ENCODE measurements at regions not wholly inside any gene's neighbourhood (a gene's known extent, or its start where the extent isn't known, plus 50 kb on each side); places are given as distances from the start of the nearest gene placed in this dataset.

GRCh38 chr10:130904676-130905075, 406.8 kb downstream of the TCERG1L start:
- no peak for DNase-seq (ENCODE audit: low spot score)

DNA sequence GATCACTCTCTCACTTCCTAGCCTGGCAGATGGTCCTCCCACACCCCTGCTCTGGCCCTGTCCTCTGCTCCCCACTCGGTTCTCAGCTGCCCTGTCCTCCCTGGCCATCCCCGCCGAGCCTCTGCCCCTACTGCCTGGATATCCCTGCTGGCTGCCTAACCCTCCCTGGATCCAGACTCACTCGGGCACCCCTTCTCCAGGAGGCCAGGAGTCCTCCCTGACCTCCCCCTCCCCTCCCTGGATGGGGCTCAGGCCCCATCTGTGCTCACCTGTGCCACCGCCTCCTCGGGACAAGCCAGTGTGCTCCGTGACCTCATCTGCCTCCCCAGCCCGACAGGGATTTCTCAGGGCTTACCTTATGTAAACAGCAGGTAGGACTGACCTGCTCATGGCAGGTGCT, 406.1 kb downstream of the TCERG1L start:
- DNase-seq (ENCODE audit: low spot score) = no peak

- DNase-seq (ENCODE audit: low spot score) = no peak
Observed at GRCh38 chr10:130905921-130906320, 405.6 kb downstream of the TCERG1L start.

DNA sequence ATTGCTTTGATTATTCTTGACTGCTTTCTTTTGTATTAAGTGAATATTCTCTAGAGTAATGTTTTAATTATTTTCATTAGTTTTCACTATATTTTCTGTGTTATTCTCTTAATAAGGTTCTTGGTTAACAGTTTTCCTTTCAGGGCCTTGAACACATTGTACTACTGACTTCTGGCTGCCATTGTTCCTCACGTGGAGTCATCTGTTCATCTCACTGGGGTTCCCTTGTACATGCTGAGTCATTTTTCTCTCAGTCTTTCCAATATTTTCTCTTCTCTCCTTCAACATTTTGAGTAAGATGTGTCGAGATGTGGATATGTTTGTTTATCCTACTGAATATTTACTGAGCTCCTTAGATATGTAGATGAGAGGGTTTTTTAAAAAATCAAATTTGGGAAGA, 400.7 kb downstream of the TCERG1L start:
- no peak for DNase-seq (ENCODE audit: low spot score)

DNA sequence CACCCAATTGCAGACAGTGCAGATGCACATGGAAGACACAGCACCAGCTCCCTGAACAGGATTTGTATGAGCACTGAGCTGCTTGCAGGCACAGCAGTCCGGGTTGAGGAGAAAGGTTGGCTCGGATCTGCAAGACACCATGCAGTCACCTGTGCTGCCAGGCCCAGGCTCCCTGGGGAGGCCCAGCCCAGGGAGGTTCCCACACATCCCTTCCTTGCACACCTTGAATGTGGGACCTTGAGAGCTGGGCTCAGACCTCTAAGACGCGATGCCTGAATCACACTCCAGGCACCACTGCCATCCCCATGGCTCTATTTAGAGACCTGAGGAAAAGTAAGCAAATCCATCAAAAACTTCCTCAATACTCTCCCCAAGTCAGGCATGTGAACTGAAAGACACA, 397.7 kb downstream of the TCERG1L start:
- no peak for DNase-seq (ENCODE audit: low spot score)

DNA sequence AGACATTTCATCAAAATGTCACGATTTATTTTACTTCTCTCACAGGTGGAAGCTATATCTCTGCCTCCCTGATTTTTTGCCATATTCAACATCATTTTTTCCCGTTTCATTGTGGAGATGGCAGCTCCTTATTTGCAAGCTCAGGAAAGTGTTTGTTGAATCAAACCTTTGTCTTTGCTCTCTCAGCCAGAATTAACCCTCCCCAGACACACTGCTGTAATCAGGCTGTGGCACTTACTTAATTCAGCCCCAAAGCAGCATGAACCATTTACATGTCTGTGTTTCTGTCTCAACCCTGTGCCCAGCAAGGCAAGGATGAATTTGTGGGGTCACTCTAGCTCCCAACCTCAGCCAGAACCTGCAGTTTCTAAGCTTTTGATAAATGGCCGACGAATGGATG, 397.2 kb downstream of the TCERG1L start:
- DNase-seq (ENCODE audit: low spot score) = no peak

DNA sequence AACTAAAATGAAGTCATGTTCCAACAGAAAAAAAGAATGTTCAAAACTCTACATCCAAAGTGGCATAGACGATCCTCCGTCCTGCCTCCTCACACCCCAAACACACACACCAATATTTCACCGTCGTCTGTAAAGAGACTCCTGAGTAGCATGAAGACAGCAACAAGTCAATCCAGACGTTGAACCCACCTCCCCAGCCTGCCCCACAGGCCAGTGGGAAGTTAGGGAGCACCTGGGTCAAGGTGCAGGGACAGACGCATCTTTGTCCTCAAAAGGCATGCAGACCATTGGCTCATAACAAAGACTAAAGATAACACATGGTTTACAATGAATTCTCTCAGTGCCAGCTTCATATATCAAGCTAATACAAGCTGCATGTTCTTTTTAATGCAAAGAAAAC, 396.5 kb downstream of the TCERG1L start:
- no peak for DNase-seq (ENCODE audit: low spot score)

DNA sequence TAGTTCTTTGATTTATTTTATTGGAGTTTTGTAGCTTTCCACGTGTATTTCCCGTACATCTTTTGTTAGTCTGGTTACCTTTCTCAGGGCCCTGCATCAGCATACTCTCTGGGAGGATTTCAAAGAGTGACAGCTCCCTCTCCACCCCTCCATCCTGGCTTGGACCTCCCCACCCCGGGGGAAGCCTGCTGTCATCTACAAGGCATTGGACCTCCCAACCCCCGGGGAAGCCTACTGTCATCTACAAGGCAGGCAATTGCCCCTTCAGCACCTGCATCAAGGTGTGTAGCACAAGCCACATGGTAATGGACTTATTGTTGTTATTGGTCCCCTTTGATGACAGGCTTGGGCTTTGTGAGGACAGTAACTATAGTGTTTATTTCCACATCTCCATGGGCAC, 390.1 kb downstream of the TCERG1L start:
- no peak for DNase-seq (ENCODE audit: low spot score)

- DNase-seq (ENCODE audit: low spot score) = no peak
Observed at GRCh38 chr10:130921911-130922440, 389.5 kb downstream of the TCERG1L start.

DNA sequence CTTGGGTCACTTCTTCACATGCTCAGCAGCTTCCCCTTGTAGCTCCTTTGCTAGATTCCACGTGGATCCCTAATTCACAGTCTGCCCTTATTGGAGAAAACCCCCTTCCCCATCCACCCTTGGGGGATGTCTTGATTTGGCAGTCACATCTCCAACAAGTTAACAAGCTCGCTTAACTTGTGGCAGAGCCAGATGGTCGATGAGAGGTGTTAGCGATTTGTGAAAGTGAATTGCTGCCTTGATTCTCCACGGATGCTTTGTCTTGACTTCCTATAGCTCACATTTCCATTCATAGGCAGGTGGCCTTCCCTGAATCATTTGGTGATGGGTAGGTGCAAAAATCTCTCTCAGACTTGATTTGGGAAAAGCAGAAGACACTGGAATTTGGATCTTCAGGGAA, 387.9 kb downstream of the TCERG1L start:
- no peak for DNase-seq (ENCODE audit: low spot score)

DNA sequence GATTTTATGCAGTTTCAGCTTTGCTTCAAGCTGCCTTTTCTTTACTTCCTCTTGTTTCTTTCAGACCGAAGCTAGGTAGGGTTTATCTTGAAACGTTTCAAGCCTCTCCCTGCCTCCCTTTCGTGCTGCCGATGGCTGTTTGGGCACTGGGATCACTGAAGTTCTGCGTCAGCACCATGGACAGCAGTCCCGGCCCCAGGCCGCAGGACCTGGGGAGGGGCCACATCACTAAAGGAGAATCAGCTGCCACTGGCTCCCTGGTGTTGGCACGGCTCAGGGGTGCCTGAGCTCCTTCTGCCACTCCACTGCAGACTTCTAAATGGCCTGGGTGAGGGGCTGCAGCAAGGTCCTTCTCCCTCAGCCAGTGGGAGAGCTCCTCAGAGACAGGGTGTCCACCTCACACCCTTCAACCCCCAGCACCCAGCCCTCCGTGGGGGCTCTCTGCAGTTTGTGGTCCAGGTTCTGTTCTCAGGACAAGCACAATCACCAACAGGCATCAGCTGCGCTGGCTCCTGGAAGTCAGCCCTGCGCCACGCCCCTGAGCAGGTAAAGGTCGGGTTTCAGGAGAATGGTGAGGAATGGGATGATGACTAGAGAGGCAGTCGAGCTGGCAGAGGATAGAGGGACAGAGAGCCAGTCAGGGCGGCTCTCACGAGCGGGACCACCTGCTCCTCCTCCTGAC, 387.2 kb downstream of the TCERG1L start:
- no peak for DNase-seq (ENCODE audit: low spot score)

GRCh38 chr10:130926442-130926841, 385.1 kb downstream of the TCERG1L start:
- DNase-seq (ENCODE audit: low spot score) = no peak

DNA sequence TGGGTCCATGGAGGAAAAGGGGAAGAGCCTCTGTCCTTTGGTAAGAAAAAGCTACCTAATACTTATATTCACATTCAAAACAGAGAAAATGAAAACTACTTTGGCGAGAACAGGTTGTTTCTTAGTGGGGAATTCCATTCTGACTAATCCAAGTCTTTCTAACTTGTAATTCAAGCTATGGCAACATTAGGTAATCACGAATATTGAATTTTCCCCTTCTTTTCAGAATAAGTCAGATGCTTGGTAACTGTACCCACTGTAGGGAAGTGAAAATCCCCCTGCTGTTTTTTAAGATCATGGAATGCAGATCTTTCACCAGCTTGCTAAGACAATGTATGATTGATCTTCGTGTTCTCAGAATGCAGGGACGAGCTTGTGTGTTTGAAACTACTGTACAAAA, 384.4 kb downstream of the TCERG1L start:
- no peak for DNase-seq (ENCODE audit: low spot score)

DNA sequence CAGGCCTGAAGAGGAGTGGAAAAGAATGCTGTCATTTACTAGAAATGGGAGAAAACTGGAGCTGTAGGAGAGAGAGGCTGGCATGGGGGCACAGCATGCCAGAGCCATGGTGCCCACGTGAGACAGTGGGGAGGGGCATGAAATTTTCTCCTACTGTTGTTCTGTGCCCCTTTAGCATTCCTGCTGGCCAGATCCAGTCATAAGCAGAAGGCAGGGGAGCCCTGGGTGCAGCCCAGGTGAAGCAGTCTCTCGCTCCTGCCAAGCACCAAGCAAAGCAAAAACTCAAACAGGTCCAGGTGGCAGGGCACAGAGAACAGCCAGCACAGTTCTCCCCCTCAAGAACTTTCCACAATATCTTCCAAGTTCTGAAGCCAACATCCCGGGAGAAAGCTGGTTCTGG, 383.2 kb downstream of the TCERG1L start:
- DNase-seq (ENCODE audit: low spot score) = no peak

DNA sequence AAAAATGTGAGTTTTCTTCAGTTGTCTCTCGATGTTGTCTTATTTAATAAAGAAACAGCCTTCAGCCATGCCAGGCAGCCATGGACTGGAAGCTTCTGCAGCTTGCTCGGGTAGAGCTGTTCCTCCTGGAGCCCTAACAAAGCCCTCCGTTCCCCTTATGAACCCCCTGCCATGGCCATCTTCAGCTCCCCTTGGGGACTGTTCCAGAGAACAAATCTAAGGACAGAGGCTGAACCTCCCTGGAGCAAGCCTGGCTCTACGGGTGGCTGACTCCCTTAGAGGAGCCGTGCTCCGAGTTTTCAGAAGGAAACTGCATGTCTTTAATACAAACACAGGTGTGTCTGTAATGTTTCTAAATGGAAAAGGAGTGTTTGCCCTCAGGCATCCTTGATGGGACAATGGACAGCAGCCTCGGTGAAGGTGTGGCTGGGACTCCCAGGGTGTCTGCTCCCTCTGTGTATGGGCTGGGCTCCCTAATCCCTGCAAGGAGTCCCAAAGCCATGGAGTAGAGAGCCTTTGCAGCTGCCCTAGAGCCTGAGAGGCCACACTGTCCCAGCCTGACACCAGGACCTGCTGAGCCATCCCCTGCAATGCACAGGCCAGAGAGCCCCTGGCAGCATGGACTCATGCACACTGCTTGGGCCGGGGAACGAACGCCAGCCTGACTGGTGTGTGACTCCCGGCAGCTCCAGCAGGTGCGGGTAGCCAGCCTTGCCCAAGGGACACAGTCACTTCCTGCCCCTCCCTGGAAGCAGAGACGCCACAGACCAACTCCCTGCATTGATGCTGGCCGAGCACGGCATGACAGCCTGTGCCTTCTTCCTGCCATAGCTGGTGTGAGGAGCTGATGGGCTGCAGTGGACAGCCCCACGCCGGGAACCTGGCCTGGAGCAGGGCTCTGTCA, 381.8 kb downstream of the TCERG1L start:
- DNase-seq (ENCODE audit: low spot score) = no peak

GRCh38 chr10:130930821-130931220, 380.7 kb downstream of the TCERG1L start:
- DNase-seq (ENCODE audit: low spot score) = no peak

DNA sequence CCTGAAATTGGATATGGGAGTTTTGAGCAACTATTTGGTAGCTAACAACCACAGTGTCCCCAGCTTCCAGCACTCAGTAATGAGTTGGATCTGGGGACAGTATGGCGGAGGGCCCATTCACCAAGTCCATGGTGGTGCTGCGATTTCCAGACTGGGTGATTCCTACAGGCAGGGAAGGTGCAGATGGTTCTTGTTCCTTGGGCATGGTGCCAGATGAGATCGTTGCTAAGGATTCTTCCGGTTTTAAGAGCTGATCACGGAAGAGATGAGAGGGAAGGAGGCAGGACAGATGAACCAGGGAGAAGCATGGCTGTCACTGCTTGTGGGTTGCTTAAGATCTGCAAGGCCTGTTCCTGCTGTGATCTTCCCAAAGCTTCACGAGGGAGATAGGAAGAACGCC, 380.3 kb downstream of the TCERG1L start:
- no peak for DNase-seq (ENCODE audit: low spot score)

DNA sequence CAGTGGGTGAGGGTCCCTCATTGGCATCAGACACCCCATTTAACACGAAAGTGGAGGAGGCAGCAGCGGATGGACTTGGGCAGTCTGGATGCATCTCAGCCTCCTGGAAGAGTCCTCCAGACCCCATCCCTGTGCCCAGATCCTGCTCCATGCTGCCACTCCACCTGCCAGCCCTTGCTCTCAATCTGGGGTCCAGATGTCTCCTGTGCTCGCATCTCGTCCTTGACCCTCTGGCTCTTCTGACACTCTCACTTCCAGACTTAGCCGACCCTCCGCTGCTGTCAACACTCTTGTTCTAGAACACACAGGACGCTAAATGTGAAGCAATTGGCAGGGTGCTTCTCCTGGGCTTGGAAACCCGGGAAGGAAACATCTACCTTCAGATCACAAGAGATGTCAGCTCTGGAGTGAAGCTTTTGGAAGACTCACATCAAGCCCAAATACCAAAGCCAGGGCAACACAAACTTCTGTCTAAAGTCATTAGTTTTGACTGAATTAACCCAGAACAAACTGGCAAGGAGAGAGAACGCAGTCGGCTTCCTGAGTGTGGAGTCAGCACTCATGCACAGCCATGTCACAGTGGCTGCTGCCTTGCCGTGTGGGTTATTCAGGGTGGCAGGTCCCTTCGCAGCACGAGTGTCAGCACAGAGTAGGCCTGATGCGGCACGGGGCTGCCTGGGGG, 379.1 kb downstream of the TCERG1L start:
- no peak for DNase-seq (ENCODE audit: low spot score)

DNA sequence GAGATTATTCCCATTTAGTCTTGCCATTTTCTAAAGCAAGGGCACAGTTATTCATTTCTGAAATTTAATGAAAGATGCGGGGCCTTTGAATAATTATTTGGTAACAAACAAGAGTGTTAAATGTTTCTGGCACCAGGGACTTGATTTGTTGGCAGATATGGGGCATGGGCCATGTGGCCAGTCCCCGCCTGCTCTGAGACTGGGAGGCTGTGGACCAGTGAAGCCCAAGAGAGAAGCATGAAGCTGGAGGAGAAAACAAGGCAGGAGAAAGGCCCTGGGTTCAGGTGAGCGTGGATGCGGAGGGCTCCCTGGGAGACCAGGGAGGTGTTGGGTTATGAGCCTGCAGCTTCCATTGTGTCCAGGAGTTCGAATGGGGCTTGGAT, 378.5 kb downstream of the TCERG1L start:
- no peak for DNase-seq (ENCODE audit: low spot score)

DNA sequence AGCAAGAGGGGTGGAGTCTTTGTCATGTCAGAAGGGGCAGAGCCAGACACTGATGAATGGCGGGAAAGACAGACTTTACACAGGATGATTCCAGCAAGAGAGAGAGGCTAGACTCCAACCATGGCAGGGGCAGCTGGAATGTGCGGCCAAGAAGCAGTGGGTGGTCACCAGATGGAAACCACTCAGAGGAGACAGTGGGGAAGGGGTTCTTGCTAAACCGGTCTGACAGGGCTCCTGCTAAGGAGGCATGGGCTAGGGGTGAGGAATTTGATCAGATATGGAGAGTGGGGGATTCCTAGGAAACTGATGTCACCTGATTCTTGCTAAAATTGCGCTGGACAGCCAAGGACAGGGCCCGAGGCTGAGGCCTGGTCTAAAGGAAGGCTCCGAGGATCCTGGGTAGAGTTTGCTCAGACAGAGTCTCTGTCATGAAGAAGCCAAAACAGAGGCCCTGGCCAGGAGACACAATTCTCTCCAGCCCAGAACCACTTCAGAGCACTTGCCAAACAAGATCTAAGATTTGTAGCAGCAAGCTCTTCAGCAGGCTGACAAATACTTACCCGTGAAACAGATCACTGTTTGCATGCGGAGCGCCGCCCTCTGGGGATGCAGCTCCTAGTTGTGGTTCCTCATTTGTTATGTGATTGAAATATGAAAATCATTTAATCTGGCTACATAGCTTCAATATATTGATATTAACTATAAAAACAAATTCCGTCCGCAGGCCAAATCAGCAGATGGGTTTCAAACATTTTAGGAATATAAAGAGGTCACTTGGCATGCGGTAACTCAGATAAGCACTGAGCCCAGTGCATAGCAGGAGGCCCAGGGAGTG, 377.0 kb downstream of the TCERG1L start:
- no peak for DNase-seq (ENCODE audit: low spot score)

DNA sequence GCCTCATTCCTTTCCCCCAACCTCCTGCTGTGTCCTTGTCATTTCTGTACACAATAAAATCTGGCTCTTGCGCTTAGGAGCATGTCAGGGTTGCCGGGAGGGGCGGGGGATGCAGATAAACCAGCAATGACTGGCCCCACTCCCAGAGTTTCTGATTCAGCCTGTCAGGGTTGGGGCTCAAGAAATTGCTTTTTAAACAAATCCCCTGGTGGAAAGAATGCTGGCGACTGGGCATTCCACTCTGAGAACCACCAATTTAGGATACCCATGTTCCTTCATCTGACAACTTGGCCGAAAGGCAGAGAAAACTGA, 376.4 kb downstream of the TCERG1L start:
- DNase-seq (ENCODE audit: low spot score) = no peak
